HS-5 (cell line): ENCODE measurements at regions not wholly inside any gene's neighbourhood (a gene's known extent, or its start where the extent isn't known, plus 50 kb on each side); places are given as distances from the start of the nearest gene placed in this dataset.
"Not testable (repeated sequence)": the region's sequence is repeated elsewhere in the genome, so short reads cannot be mapped to it uniquely, and the experiment has no call there.

Source experiments
- DNase-seq: peaks from one replicate; pipeline ENCODE4 v3.0.0-alpha.2; 2012; ENCODE audit warnings: low read depth

DNA sequence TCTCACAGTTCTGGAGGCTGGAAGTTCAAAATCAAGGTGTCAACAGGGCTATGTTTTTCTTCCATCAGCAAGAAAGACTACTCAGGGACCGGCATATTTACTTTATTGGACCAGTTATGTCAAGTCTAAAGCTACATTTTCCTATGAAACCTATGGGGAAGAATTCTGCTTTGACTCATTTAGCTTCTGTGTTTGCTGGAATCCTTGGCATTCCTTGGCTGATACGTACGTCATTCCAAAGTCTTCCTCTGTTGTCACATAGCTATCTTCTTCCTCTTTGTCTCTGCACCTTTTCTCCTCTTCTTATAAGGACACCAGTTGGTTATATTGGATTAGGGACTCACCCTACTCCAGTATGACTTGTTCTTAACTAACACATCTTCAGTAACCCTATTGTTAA is 137.4 kb upstream of the FBXO11 start:
- no peak for DNase-seq

DNA sequence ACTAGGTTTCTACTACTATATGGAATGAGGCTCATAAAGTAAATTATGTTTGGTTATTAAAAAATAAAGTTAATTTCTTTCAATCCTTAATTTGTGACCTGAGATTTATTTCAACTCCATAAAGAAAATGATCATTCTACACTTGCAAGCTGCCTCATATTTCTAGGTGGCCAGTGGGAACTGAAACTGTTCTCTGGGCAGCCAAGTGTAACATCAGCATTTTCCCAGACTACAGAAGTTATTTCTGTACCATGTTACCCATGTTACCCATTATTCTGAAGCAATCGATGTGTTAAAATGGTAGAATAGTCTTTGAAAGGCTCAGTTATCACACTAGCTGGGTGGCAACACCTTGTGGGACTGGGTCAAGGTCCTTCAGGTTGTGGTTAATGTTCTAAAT is 139.3 kb upstream of the FBXO11 start:
- DNase-seq: no peak

DNA sequence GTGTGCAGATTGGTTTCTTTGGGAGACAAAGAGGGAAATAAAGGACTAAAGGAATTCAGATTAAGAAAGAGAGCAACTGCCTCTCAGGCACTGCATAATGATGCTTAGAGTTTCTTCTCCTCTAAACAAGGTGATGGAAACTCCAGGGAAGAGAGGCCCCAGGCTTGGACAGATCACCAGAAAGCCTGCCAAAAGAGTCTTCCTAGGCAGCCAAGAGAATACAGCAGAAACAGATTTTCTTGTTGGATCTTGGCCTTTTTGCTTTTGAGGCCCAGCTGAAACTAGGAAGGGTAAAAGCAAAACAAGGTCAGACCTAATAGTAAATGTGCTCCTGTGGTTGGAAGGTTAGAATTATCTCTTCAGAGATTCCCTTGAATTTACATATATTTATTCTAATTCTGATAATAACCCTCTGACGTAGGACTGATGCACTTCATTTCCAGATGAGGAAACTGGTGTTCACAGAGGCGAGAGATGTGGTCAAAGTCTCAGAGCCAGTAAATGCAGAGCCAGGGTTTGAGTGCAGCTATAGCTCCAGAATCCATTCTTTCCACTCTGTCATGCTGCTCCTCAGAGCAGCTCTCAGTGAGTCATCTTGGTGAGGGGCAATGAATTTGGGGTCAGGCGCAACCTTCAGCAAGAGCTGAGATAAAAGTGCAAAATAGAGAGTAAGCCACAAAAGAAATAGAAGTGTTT is 142.3 kb upstream of the FBXO11 start:
- DNase-seq: no peak

DNA sequence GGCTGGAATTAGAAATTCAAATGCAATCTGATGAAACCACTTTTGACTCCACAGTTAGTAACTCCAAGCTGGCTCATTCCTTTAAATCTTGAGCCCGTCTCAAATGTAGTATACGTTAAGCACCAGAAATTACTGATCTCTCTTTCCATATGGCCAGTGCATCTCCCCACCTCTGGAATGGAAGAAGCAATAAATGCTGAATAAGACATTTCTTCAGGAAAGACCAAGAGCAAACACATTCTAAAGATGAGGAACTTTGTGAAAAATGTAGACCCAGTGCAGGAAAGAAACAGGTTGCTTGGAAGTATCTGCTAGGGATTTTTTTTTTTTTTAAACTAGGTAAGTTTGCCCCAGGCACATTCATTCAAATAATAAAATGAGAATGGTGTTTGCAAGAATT is 143.1 kb upstream of the FBXO11 start:
- no peak for DNase-seq

DNA sequence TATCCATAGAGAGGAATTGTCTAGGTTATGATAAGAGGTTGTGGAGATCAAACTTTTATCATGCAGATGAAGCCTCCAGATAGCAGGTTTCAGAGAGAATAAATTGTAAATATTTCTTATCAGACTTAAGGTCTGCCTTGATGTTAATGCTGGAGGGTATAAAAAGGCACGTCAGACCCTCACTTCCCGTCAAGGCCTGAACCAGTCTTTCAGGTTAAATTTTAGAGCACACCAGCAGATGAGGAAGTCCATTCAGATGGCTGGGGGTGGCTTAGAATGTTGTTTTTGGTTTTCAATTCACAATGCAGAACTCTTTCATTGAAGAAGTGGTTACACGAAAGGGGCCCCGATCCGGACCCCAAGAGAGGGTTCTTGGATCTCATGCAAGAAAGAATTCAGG is 144.4 kb upstream of the FBXO11 start:
- DNase-seq: no peak

DNA sequence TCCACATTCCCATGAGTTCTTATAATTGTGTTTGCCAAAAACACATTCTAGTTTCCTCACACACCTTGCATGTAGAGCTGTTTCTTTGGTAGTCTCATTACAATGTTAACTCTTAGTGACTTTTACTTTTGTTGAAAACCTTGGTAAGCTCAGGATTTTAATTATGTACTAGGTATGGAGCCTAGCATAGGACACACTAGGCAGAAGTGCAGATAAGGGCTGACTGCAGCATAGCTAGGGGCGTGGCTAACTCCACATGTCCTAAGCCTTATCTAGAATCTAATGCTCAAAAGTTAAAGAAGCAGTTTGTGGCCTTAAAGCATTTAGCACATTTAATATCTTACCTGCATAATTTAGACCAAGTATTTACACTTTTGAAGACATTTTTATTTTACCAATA is 153.7 kb upstream of the FBXO11 start:
- DNase-seq: no peak

DNA sequence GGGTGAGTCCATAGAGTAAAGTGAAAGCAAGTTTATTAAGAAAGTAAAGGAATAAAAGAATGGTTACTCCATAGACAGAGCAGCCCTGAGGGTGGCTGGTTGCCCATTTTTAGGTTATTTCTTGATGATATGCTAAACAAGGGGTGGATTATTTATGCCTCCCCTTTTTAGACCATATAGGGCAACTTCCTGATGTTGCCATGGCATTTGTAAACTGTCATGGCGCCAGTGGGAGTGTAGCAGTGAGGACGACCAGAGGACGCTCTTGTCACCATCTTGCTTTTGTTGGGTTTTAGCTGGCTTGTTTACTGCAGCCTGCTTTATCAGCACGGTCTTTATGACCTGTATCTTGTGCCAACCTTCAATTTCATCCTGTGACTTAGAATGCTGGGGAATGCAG is 155.4 kb upstream of the FBXO11 start:
- not testable (repeated sequence) for DNase-seq

DNA sequence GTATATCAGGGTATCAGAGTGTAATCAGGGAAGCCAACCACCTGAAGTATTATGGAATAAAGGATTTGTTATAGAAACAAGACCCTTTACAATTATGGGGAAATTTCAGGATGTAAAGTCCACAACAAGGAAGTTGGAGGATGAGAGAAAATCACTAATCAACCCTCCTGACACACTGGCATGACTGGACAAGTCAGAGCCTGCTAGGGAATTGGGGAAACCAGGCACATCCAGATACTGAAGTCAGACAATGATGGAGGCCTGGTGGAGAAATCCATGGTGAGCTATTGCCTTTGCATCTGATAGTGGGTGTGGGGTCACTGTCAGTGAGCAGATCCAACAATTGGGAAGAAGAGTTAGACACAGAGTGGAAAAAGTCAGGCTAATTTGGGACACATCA is 158.8 kb upstream of the FBXO11 start:
- DNase-seq: no peak

DNA sequence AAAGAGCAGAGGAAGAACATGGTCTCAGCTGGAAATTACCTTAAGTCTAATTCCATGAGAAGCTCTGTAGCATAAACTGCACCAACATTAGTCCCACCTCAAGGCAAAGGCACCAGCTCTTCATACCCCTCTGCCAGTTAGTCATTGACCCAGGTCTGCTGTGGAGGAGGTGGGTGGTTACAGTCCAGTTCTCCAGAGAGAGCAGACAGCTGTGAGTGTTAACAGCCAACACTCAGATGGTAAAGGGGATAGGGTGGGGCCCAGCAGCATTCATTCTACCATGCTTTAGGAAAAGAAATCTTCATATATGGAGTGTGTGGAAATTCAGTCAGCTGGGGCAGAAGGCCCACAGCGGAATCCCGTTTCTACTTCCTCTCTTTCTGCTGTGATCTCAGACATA is 159.7 kb upstream of the FBXO11 start:
- DNase-seq: no peak

DNA sequence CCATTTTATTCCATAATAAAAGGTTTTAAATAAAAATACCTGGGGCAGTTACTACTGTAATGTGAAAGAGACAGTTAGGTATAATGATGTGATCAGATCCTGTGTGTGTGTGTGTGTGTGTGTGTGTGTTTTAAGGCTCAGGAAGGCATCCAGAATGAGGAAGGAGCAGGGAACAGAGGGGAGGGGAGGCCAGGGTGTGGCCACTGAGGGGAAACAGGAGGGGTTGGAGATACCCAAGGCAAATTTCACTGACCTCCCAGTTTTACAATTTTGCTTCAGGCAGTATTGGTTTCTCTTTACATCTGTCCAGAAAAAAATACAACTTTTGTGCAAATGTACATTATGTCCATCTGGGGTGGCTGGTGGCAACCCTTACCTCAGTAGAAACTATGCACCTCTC is 163.5 kb upstream of the FBXO11 start:
- no peak for DNase-seq

DNA sequence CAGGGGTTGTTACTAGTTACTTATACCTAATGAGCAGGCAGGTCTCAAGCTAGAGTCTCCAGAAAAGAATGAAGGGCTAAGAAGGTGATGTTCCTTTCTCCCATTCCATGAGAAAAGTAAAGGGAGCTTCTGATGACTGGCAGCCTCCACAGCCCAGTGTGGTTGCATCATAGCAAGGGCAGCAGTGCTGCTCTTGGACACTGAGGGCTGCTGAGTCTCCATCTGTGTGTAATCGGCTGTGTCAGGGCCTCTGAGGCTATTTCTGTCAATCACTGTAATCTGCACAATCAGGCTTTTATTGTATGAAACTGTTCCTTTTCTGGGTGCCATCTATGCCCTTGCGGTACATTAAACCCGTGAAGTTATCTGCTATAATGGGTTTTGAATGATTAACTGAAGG is 164.1 kb upstream of the FBXO11 start:
- DNase-seq: no peak

DNA sequence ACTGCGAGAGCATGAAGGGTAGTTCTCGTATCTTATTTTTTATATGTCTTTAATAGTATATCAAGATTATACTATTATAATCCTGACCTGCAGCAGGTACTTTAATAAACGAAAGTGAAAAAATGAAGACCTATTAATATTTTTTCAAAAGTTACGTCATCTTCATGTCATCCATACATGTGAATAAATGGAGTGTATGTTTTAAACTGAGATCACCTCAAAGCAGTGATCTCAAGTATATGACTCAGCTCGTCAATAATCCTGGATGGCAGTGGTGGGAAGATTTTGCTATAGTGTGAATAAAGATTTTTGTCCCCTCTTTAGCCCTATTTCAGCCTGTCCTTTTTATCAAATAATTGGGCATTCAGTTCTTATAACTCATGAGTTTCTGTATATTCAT is 166.3 kb upstream of the FBXO11 start:
- no peak for DNase-seq

DNA sequence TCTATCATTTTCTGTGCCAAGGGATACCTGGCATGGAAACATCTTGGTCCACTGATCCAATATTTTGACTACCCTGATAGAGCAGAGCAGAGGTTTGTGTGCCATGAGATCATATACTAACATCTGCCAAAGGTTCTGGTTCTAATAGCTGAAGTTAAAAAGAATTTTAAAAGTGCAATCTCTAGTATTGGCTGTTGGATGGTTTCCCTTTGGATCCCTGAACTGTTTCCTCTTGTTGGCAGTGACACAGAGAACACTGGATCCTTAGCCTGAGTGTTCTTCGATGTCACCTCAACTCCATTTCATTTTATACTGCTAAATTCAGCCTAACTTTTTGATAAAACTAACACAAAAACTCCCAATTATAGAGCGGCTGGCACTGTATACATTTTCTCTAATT is 169.3 kb upstream of the FBXO11 start:
- no peak for DNase-seq

DNA sequence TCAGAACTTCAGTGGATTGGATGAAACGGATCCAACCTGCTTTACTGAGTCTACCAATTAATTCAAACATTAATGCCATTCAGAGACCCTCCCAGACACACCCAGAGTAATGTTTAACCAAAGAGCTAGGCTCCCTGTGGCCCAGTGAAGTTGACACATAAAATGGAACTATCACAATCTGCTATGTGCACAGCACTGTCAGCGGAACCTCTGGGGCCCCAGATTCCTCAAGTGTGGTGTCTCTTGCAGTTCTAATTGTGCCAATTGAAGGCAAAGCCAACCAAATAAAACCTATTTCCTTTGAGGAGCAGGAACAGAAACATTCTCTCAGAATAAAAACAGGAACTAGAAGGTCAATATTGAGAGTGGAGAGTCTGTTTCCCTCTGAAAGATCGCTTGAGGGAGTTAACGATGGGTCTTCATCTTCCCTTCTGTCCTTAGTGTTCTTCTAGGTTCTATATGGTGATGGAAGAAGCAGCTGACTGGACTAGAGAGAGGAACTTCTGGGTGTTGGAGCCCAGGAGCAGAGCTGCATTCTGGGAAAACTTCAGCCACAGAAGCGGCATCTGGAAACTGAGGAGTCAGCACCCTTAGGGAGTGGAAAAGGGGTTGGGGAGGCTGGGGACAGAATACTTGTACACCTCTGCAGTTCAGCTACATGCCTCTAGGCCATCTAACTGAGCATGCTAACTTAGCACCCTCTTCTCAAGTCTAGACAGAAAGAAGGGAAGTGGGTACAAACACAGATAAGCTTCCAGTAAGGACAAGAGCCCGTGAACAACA is 174.4 kb upstream of the FBXO11 start:
- DNase-seq: no peak

DNA sequence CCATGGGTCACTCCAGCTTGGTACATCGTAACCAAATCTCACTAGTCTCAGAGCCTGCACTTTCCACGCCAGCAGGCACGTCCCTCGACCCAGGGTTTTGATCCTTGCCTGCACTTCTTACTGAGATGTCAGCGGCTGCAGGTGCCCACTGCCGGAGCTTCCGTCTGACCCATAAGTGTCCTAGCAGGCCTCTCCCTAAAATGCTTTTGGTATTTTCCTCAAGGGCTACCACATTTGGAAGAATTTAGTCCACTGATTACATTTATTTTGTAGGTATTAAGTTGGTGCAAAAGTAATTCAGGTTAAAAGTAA is 175.0 kb upstream of the FBXO11 start:
- DNase-seq: no peak

DNA sequence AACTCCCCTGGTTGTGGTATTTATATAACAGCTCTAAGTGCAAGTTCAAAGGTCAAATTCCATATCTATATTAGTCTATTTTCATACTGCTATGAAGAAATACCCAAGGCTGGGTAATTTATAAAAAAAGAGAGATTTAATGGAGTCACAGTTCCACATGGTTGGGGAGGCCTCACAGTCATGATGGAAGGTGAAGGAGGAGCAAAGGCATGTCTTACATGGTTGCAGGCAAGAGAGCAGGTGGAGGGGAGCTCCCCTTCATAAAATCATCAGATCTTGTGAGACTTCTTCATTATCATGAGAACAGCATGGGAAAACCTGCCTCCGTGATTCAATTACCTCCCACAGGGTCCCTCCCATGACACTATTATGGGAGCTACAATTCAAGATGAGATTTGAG is 179.6 kb upstream of the FBXO11 start:
- no peak for DNase-seq

DNA sequence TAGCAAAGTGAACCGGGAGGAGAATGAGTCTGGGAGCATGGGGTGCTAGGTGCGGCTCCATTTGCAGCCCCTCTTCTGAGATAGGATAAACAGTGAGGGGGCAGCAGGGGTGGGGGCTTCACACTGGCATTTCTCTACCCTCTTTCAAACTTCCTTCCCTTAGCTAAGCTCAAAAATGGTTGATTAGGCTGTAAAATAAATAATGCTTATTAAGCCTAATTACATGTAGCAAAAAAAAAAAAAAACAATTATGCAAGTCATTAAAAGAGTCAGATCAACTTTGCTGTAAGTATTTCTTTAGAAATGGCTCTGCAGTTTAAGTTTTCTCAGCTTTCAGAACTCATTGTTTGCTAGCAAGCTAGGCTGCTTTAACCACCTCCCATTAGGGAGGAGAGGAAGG is 182.7 kb upstream of the FBXO11 start:
- DNase-seq: no peak

DNA sequence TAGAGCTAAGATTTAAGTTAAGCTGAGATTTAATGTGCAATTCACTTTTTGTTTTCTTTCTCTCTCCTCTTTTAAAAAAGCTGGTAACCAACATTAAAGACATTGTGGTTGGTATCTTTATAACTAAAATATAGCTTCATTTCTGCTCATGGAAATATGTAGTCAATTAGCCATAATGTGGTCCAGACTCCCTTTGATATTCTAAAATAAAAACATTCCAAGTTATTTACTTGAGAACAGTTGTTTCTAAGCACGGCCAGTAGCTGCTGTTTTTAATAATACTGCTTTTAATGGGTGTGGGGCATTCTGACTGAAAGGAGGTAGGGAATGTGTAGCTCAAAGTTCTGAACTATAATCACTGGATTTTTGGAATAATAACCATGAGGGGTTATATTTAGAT is 183.3 kb upstream of the FBXO11 start:
- no peak for DNase-seq

DNA sequence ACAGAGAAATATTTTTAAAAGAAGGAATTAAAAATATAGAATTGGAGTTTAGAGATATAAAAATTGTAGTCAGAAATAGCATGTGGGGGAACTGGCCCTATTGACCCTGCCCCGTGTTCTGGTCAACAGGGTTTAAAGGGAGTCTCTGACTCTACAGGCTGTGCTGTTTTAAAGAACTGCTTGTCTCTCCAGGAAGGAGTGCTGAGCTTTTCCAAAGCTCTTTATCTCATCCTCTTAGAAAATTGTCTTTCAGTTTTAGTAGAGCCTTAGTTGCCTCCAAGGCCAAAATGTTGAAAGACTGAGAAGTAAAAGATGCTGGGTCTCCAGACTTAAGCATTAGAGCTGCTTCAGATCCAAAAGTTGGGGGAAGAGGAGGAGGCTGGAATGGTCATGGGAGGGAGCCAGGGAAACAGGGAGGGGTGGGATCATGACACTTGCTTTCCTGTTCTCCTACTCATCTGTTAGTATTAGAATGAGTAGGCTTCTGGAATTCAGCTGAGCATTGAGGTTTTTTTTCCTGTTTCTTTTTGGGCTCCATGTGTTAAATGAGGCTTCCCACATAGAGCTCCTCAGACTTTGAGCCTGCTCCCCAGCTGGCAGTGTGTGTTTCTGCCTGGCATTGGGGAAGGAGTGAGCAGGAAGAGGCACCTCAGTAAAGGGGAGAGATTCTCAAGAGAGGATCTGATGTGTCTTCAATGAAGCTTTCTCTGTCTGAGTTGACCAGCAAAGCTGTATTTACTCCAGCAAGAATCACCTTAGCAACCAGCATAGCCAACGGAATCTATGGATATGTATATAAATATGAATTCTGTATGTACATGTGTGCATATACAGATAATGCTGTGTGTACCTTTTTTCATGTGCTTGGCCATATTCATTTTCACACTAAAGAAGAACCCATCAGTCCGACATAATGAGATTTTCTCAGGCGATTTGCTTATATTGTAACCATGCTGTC is 186.8 kb upstream of the FBXO11 start:
- DNase-seq: no peak

DNA sequence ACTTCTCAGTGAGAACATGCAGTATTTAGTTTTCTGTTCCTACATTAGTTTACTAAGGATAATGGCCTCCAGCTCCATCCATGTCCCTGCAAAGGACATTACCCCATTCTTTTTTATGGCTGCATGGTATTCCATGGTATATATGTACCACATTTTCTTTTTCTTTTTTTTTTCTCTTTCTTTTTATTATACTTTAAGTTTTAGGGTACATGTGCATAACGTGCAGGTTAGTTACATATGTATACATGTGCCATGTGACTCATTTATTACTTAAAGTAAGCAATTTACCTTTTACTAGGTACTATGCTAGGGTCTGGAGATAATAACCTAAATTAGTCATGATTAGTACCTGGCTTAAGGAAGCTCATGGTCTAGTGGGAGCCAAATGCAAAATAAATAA is 190.5 kb upstream of the FBXO11 start:
- not testable (repeated sequence) for DNase-seq

DNA sequence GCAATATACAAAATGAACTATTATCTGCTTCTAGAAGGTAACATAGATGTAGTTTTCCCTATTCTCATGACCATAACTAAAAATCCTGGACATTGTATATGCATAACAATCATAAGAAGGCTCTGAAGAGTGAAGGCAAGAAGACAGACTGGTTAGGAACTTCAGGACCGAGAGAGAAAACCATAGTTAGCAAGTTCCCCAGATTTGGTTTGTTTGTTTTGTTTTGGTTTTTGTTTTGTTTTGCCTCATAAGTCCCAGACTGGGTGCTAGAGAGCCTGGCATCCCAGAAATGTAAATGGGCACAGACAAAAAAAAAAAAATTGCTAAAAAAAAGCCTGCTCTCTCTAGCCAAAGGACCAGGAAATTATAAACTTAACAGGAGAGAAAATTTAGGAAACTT is 192.2 kb upstream of the FBXO11 start:
- no peak for DNase-seq

DNA sequence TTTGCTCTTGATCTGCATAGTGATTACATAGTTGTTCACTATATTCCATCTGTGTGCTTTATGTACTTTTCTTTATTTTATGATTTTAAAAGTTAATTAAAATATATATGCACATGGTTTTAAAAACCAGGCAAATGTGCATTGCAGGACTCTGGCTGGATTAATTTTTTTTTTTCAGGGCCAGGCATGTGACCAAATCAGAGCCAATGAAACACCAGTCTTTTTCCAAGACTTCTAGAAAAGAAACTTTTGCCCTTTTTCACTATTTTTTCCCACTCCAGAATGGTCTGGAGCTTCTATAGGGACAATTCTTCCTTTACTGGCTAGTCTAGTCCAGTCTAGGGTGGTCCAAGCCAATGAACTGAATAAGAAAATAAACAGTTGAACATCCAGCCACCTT is 198.1 kb upstream of the FBXO11 start:
- no peak for DNase-seq

DNA sequence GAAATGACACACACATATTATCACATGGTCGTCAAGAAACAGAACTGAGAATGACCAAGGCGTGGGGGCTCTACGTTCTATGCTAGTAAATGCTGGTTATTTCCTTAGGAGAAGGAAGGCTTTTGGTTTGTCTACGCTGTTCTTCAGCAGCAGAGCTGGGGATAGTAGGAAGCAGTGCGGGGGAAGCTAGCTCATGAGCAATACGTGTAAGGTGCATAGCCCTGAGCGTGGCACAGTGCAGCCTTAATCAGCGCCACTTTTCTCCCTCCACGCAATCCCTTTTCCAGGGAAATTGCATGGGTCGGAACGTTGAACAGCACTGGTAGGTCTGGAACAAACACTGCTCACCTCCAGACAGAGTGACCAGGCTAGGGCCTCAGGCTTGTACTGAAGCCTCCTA is 199.6 kb upstream of the FBXO11 start:
- no peak for DNase-seq
